DOHH2 (cell line): ENCODE measurements at regions not wholly inside any gene's neighbourhood (a gene's known extent, or its start where the extent isn't known, plus 50 kb on each side); places are given as distances from the start of the nearest gene placed in this dataset.

ENCODE experiments used
- H3F3A ChIP-seq: fragments of 200-600 bp; sonication (generic), shearing (Covaris generic); 2 replicates; pipeline ENCODE4 v1.6.0; 2016; ENCODE audit warnings: antibody characterized with exemption, mild to moderate bottlenecking; ENCODE audit not compliant: control insufficient read depth, insufficient read depth
- H3K27ac ChIP-seq: fragments of 200-600 bp; sonication (generic); 2 replicates; pipeline ENCODE4 v1.5.1; 2014; ENCODE audit warnings: low read depth, mild to moderate bottlenecking, low read length, moderate library complexity
- H3K27me3 ChIP-seq: fragments of 200-600 bp; sonication (generic); 2 replicates; pipeline ENCODE4 v1.6.1; 2014; ENCODE audit warnings: mild to moderate bottlenecking, low read length, mixed read lengths; ENCODE audit not compliant: control insufficient read depth
- H3K36me3 ChIP-seq: fragments of 200-600 bp; sonication (generic); 2 replicates; pipeline ENCODE4 v1.6.1; 2014; ENCODE audit warnings: mild to moderate bottlenecking, low read length, moderate library complexity, mixed read lengths; ENCODE audit not compliant: control insufficient read depth
- H3K4me1 ChIP-seq: fragments of 200-600 bp; sonication (generic); 2 replicates; pipeline ENCODE4 v1.6.1; 2014; ENCODE audit warnings: mild to moderate bottlenecking, low read length, mixed read lengths; ENCODE audit not compliant: control insufficient read depth
- H3K4me2 ChIP-seq: fragments of 200-600 bp; sonication (generic); 2 replicates; pipeline ENCODE4 v1.6.0; 2014; ENCODE audit warnings: mild to moderate bottlenecking, low read length, moderate library complexity
- H3K4me3 ChIP-seq: fragments of 200-600 bp; sonication (generic); 2 replicates; pipeline ENCODE4 v1.5.1; 2014; ENCODE audit warnings: mild to moderate bottlenecking, low read length, mixed read lengths
- H3K79me2 ChIP-seq: fragments of 200-600 bp; sonication (generic); 2 replicates; pipeline ENCODE4 v1.6.1; 2014; ENCODE audit warnings: mild to moderate bottlenecking, low read length, mixed read lengths; ENCODE audit not compliant: control insufficient read depth
- H3K9me2 ChIP-seq: fragments of 200-600 bp; sonication (generic); replicated peaks from 2 replicates; pipeline ENCODE4 v1.6.1; 2014; ENCODE audit warnings: mild to moderate bottlenecking, low read length, mixed read lengths; ENCODE audit not compliant: control insufficient read depth
- H3K9me3 ChIP-seq: fragments of 200-600 bp; sonication (generic); 2 replicates; pipeline ENCODE4 v1.6.1; 2014; ENCODE audit warnings: antibody characterized with exemption, low read length, mixed read lengths; ENCODE audit not compliant: control insufficient read depth, insufficient read depth
- H4K20me1 ChIP-seq: fragments of 200-600 bp; sonication (generic); 2 replicates; pipeline ENCODE4 v1.6.0; 2014; ENCODE audit warnings: low read depth, mild to moderate bottlenecking, antibody characterized with exemption, low read length, moderate library complexity; ENCODE audit not compliant: control insufficient read depth, insufficient read depth
- EZH2phosphoT487 ChIP-seq: fragments of 200-600 bp; sonication (generic); IDR thresholded peaks from 2 replicates; pipeline ENCODE4 v1.6.1; 2017; ENCODE audit warnings: borderline replicate concordance, mild to moderate bottlenecking, antibody characterized with exemption, low read length, moderate library complexity, mixed read lengths
- TF ChIP-seq, protein P1 (sequence below): fragments of 200-600 bp; sonication (generic); IDR thresholded peaks from one replicate; pipeline ENCODE4 v1.5.1; 2014; ENCODE audit warnings: antibody characterized with exemption, mild to moderate bottlenecking, low read depth, low read length; ENCODE audit not compliant: poor library complexity, severe bottlenecking

DNA sequence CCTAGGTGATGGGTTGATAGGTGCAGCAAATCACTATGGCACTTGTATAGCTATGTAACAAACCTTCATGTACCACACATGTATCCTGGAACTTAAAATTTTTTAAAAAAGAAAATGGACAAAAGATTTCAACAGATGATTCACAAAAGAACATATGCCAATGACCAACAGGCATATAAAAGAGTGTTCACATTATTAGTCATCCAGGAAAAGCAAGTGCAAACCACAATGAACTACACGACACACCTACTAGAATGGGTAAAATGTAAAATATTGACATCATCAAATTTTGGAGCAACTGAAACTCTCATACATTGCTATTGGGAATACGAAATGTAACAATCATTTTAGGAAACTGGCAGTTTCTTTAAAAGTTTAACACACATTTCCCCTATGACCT is 109.9 kb downstream of the YIPF5 start:
- no peaks in the 10 kb centered on the region for H3K9me3 ChIP-seq
- no peaks in the 10 kb centered on the region for H4K20me1 ChIP-seq
- no peak overlapping the region for H3K4me2 ChIP-seq
- no peaks in the 10 kb centered on the region for H3K4me1 ChIP-seq
- H3K79me2 ChIP-seq: no peaks in the 10 kb centered on the region
- no peak overlapping the region for H3K4me3 ChIP-seq
- H3K36me3 ChIP-seq: no peaks in the 10 kb centered on the region
- H3K27ac ChIP-seq: no peak overlapping the region
- H3F3A ChIP-seq: no peaks in the 10 kb centered on the region
- H3K27me3 ChIP-seq: no peaks in the 10 kb centered on the region
- TF ChIP-seq, protein P1, sequence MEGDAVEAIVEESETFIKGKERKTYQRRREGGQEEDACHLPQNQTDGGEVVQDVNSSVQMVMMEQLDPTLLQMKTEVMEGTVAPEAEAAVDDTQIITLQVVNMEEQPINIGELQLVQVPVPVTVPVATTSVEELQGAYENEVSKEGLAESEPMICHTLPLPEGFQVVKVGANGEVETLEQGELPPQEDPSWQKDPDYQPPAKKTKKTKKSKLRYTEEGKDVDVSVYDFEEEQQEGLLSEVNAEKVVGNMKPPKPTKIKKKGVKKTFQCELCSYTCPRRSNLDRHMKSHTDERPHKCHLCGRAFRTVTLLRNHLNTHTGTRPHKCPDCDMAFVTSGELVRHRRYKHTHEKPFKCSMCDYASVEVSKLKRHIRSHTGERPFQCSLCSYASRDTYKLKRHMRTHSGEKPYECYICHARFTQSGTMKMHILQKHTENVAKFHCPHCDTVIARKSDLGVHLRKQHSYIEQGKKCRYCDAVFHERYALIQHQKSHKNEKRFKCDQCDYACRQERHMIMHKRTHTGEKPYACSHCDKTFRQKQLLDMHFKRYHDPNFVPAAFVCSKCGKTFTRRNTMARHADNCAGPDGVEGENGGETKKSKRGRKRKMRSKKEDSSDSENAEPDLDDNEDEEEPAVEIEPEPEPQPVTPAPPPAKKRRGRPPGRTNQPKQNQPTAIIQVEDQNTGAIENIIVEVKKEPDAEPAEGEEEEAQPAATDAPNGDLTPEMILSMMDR: no peak
- H3K9me2 ChIP-seq: no peaks in the 10 kb centered on the region

DNA sequence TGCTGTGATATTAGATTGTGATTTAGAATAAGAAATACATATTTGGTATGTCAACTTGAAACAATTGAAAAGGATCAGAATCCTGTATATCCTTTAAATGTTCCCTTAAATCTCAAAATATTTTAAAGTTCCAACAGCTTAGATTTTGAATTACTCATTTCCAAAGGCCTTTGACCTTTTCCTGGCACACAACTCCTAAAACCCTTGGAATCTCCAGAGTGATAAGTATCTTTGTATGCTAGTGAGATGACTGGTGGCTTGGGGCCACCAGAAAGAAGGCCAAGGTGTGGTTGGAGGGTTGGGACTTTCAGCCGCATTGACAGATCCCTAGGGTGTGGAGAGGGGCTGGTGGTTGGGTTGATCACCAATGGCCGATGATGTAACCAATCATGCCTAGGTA is 104.7 kb downstream of the YIPF5 start:
- Histone ChIP-seq H3K9me3 (no peaks in the 10 kb centered on the region), H3K27ac (no peak overlapping the region), H3K36me3 (no peaks in the 10 kb centered on the region), H3K4me3 (no peak overlapping the region), H3K9me2 (no peaks in the 10 kb centered on the region), H3K4me1 (no peaks in the 10 kb centered on the region), H3K27me3 (no peaks in the 10 kb centered on the region), H4K20me1 (no peaks in the 10 kb centered on the region), H3K4me2 (no peak overlapping the region), H3K79me2 (no peaks in the 10 kb centered on the region), H3F3A (no peaks in the 10 kb centered on the region)
- TF ChIP-seq, protein P1: no peak
- TF ChIP-seq EZH2phosphoT487: no peak

- Histone ChIP-seq H3K27ac (no peak overlapping the region), H3K79me2 (no peaks in the 10 kb centered on the region)
Observed at GRCh38 chr5:144072518-144072927, 97.9 kb downstream of the YIPF5 start.

More at GRCh38 chr5:144072518-144072927, 97.9 kb downstream of the YIPF5 start:
- no peak overlapping the region for H3K4me2 ChIP-seq
- no peaks in the 10 kb centered on the region for H3F3A ChIP-seq
- no peaks in the 10 kb centered on the region for H3K4me1 ChIP-seq
- no peak for TF ChIP-seq EZH2phosphoT487
- TF ChIP-seq, protein P1: no peak
- H4K20me1 ChIP-seq: no peaks in the 10 kb centered on the region
- no peaks in the 10 kb centered on the region for H3K9me3 ChIP-seq
- H3K9me2 ChIP-seq: no peaks in the 10 kb centered on the region
- no peaks in the 10 kb centered on the region for H3K36me3 ChIP-seq
- H3K27me3 ChIP-seq: no peaks in the 10 kb centered on the region
- no peak overlapping the region for H3K4me3 ChIP-seq
